MG63 (cell line): ENCODE measurements at regions not wholly inside any gene's neighbourhood (a gene's known extent, or its start where the extent isn't known, plus 50 kb on each side); places are given as distances from the start of the nearest gene placed in this dataset.
A peak's percentile ranks its signal among the peaks of the same experiment; 100 is the strongest.

ENCODE experiments used
- DNase-seq: peaks from one replicate; pipeline ENCODE4 v3.0.0-alpha.2; 2020
- H3K27me3 ChIP-seq: fragments of 250-450 bp; sonication (Bioruptor Pico); 2 replicates; pipeline ENCODE4 v1.5.1; 2020; ENCODE audit warnings: mild to moderate bottlenecking, moderate library complexity
- H3K36me3 ChIP-seq: fragments of 250-450 bp; sonication (Bioruptor Pico); 2 replicates; pipeline ENCODE4 v1.5.1; 2020; ENCODE audit warnings: mild to moderate bottlenecking, moderate library complexity
- H3K4me3 ChIP-seq: fragments of 250-450 bp; sonication (Bioruptor Pico); 2 replicates; pipeline ENCODE4 v1.5.1; 2020; ENCODE audit warnings: mild to moderate bottlenecking, moderate library complexity
- H3K9me3 ChIP-seq: fragments of 250-450 bp; sonication (Bioruptor Pico); 2 replicates; pipeline ENCODE4 v1.5.1; 2020; ENCODE audit warnings: mild to moderate bottlenecking, moderate library complexity

DNA sequence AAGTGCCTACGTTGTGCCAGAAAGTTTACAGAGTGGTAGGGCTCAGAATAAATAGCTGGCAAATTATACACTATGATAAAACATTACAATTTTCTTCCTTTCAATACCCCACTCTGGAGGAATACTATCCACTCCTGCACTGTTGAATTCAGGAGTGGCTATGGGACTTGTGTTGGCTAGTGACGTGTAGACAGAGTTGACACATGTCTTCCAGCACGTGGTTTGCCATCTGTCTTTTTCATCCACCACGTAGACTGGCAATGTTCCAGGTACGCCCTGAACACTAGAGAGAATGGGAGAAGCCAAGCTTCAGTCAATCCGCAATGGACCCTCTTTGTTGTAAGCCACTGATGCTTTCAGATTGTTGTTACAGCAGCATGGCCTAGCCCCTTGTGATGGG is 168.8 kb upstream of the RBPJ start:
- Histone ChIP-seq H3K9me3 (no peaks in the 10 kb centered on the region), H3K36me3 (no peaks in the 10 kb centered on the region), H3K4me3 (no peak overlapping the region), H3K27me3 (no peaks in the 10 kb centered on the region)
- no peak for DNase-seq

DNA sequence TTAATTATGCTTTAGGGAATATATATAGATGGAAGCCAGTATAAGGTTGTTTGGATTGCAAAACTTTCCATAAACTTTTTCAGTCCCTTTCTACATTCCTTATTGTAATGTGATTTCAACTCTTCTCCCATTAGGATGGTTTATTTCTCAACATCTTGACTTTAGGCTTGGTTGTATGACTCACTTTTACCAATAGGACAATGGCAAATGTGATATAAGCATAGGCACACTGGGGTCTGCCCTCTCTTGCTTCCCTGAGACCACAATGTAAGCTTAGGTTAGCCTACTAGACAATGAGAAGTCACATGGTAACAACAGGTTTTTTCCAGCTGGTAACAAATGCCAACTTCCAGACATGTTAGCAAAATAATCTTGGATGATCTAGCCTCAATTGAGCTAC is 163.3 kb upstream of the RBPJ start:
- no peak overlapping the region for H3K4me3 ChIP-seq
- no peak for DNase-seq
- H3K9me3 ChIP-seq = no peaks in the 10 kb centered on the region
- no peaks in the 10 kb centered on the region for H3K27me3 ChIP-seq
- no peaks in the 10 kb centered on the region for H3K36me3 ChIP-seq

GRCh38 chr4:26160591-26160990 is 160.2 kb upstream of the RBPJ start:
- no peaks in the 10 kb centered on the region for H3K36me3 ChIP-seq
- H3K9me3 ChIP-seq = no peaks in the 10 kb centered on the region
- no peak overlapping the region for H3K4me3 ChIP-seq
- no peak for DNase-seq
- no peaks in the 10 kb centered on the region for H3K27me3 ChIP-seq

DNA sequence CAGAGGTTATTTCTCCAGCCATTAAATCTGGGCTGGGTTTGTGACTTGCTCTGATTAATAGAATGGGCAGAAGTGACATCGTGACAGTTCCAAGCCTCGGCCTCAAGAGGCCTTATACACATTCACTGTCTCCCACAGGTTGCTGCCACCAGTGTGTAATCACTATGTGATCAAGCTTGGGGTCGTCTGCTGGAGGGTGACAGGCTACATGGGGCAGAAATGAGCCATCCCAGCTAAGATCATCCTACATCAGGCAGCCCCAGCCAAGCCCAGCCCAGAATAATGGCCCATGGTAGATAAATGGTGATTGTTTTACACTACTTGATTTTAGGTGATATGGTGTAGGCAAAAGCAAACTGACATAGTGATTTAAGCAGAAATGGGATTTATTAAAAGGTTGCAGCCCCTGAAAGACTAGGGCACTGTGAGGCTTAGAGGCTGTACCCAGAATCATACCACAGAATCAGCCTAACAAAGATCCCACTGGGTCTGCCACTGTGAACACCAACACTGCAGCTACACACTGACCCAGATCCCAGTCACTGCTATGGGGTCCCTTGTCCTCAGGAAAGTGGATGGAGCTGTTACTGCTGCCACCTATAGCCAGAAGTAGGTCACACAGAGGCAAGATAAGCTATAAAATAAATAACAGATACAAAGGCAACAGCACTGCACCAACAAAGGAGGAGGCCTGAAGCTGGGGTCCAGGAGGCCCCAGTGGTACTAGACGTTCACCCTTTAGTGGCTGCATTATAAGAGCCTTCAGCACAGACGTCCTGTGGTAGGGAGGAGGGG is 159.6 kb upstream of the RBPJ start:
- Histone ChIP-seq H3K27me3 (no peaks in the 10 kb centered on the region), H3K9me3 (no peaks in the 10 kb centered on the region), H3K4me3 (no peak overlapping the region), H3K36me3 (no peaks in the 10 kb centered on the region)
- DNase-seq = no peak

DNA sequence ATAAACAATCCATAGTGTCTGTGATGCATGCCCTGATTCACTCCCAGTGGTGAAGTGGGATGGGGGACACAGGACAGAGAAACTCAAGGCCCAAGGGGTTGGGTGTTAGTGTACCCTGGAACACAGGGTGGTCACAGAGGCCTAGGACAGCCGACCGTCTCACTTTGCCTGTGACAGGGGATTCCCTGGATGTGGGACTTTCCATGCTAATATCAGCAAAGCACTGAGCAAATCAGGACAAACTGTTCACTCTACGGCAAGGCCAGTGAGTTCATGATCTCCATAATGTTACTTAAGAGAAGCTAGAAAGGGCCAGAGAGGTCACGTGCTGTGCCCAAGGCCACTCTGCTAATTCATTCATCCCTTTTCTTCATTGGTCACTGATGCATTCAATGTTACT is 158.7 kb upstream of the RBPJ start:
- no peaks in the 10 kb centered on the region for H3K36me3 ChIP-seq
- H3K4me3 ChIP-seq = no peak overlapping the region
- DNase-seq = no peak
- H3K27me3 ChIP-seq = no peaks in the 10 kb centered on the region
- no peaks in the 10 kb centered on the region for H3K9me3 ChIP-seq

GRCh38 chr4:26163425-26164362 is 157.1 kb upstream of the RBPJ start:
- Histone ChIP-seq H3K36me3 (no peaks in the 10 kb centered on the region), H3K9me3 (no peaks in the 10 kb centered on the region), H3K27me3 (no peaks in the 10 kb centered on the region), H3K4me3 (no peak overlapping the region)
- no peak for DNase-seq

DNA sequence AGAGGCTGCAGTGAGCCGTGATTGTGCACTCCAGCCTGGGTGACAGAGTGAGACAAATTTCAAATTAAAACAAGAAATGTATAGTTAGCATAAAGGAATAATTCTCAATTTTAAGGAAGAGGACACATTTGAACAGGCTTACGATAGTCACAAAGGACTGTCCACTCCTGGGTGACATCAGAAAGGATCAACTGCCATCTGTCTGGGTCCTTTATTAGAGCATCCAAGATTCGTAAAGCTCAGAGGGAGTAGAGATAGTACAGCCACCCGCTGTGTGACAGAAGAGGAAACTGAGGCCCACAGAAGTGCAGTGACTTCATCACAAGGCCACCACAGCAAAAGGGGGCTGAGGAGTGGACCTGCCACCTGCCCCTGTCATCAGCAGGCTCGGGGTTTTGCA is 149.3 kb upstream of the RBPJ start:
- H3K36me3 ChIP-seq = no peaks in the 10 kb centered on the region
- DNase-seq = no peak
- H3K9me3 ChIP-seq = no peaks in the 10 kb centered on the region
- no peak overlapping the region for H3K4me3 ChIP-seq
- H3K27me3 ChIP-seq = no peaks in the 10 kb centered on the region

- H3K27me3 ChIP-seq = no peaks in the 10 kb centered on the region
- no peaks in the 10 kb centered on the region for H3K36me3 ChIP-seq
- no peaks in the 10 kb centered on the region for H3K9me3 ChIP-seq
- H3K4me3 ChIP-seq = no peak overlapping the region
- DNase-seq = peak; percentile 76
These were observed 148.9 kb upstream of the RBPJ start for GRCh38 chr4:26171941-26172340.

GRCh38 chr4:26173619-26174018 is 147.2 kb upstream of the RBPJ start:
- peak; percentile 81 for DNase-seq
- H3K27me3 ChIP-seq = no peaks in the 10 kb centered on the region

GRCh38 chr4:26174027-26174426 is 146.8 kb upstream of the RBPJ start:
- Histone ChIP-seq H3K9me3 (no peaks in the 10 kb centered on the region), H3K36me3 (no peaks in the 10 kb centered on the region), H3K27me3 (no peaks in the 10 kb centered on the region), H3K4me3 (no peak overlapping the region)
- no peak for DNase-seq

More at GRCh38 chr4:26173619-26174018, 147.2 kb upstream of the RBPJ start:
- no peaks in the 10 kb centered on the region for H3K9me3 ChIP-seq
- H3K4me3 ChIP-seq = no peak overlapping the region
- H3K36me3 ChIP-seq = no peaks in the 10 kb centered on the region

DNA sequence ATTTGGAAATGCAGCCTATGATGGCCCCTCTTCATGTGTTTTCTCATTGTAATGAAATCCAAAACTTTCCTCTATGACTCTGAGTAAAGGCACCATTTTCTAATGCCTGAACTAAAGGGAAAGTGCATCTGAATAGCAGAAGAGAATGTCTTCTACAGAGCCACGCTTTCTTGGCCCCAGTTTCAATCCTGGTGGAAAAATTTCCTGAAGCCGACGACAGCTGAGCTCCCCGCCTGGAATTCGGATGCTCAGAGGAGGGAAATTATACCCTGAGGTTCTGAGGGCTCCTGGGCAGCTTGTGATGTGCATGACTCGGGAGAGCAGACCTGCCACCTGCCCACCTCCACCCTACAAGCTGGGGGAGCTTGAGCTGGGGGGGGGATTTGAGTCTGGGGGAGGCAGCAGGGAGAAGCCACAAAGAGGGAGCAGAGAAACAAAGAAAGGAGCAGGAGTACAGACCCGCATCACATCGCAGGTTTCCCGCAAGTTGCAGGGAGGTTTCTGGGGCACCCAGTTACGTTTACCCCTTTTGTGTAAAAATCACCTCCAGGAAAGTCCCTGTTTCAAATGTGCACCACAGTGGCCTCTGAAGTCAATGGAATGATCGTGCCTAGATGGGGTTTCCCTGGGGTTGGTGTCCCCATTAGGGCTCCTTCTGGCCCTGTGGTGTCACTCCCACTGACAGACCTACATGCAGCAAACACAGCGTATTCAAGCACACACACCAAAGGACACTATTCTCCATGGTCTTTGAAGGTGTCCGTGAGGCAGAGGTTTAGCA is 145.6 kb upstream of the RBPJ start:
- Histone ChIP-seq H3K9me3 (no peaks in the 10 kb centered on the region), H3K36me3 (no peaks in the 10 kb centered on the region), H3K4me3 (no peak overlapping the region), H3K27me3 (no peaks in the 10 kb centered on the region)
- no peak for DNase-seq

DNA sequence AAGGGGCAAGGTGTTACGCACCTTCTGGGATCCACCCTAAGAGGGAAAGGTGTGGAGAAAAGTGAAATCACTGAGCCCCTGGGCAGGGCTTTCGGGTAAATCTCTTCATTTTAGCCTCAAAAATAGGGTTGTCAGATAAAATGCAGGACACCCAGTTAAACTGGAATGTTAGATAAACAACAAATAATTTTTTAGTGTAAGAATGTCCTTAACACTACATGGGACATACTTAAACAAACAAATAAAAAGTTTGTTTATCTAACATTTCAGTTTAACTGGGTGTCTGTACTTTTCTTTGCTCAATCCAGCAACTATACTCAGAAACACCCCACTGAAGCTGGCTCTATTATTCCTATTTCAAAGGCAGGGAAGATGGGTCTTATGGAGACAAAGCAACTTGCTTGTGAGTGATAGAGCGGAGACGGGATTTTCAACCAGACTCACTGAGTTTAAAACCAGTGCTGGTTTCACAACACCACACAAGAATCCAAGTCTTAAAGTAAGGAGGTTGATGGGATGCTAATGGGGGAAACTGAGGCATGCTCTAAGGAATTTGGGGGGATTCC is 144.8 kb upstream of the RBPJ start:
- no peak overlapping the region for H3K4me3 ChIP-seq
- no peaks in the 10 kb centered on the region for H3K36me3 ChIP-seq
- no peaks in the 10 kb centered on the region for H3K9me3 ChIP-seq
- H3K27me3 ChIP-seq = no peaks in the 10 kb centered on the region
- DNase-seq = no peak

DNA sequence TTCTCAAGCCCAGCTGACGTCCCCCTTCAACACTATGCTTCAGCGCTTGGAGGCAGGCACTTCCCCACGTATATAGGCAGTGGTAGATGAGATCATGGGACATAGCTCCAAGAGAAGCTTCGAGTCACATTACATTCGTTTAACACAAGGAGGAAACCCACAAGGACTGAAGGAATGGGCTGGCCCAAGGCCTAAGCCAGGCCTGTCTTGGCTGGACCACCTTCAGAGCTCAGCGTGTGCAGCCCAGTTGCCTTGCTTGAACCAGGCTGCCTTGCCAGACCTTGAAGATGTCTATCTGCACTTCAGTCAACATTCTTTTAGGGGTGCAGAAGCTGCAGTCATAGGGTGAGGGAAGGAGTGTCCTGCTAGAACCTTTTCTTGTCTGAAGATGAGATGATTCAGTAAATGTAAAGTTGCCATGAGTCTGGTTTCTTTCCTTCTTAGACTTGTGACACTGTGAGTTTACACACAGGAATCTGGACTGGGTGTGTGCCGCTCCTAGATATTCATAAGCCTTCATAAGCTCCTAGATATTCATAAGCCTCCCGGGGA is 144.1 kb upstream of the RBPJ start:
- DNase-seq = peak; percentile 91
- H3K4me3 ChIP-seq = no peak overlapping the region
- H3K36me3 ChIP-seq = no peaks in the 10 kb centered on the region
- no peaks in the 10 kb centered on the region for H3K9me3 ChIP-seq
- no peaks in the 10 kb centered on the region for H3K27me3 ChIP-seq

DNA sequence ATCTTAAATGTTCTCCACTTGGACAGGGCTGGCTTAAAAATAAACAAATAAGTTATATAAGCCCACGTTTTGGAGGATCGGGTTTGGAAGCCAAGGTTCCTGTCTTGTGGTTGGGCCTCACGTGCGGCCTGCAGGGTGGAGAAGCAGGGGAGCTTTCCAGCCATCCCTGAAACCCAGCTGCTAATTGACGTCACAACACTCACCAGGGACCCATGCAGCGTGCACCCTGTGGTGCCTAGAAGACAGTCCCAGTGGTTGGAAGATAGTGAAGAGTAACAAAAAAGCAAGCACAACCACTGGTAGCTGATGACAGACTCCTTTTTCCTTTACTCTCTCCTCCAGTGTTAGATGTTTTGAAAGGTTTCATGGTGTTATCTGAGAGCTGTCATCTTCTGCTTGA is 142.0 kb upstream of the RBPJ start:
- no peaks in the 10 kb centered on the region for H3K9me3 ChIP-seq
- peak; percentile 93 for DNase-seq
- H3K4me3 ChIP-seq = no peak overlapping the region
- no peaks in the 10 kb centered on the region for H3K36me3 ChIP-seq
- no peaks in the 10 kb centered on the region for H3K27me3 ChIP-seq

- Histone ChIP-seq H3K36me3 (no peaks in the 10 kb centered on the region), H3K4me3 (no peak overlapping the region), H3K9me3 (no peaks in the 10 kb centered on the region), H3K27me3 (no peaks in the 10 kb centered on the region)
- DNase-seq = no peak
These were observed 141.5 kb upstream of the RBPJ start for GRCh38 chr4:26179316-26179760.

GRCh38 chr4:26181616-26182015 is 139.2 kb upstream of the RBPJ start:
- Histone ChIP-seq H3K27me3 (no peaks in the 10 kb centered on the region), H3K36me3 (no peaks in the 10 kb centered on the region), H3K4me3 (no peak overlapping the region), H3K9me3 (no peaks in the 10 kb centered on the region)
- peak; percentile 62 for DNase-seq
